AG04449 (cell line): ENCODE measurements at regions not wholly inside any gene's neighbourhood (a gene's known extent, or its start where the extent isn't known, plus 50 kb on each side); places are given as distances from the start of the nearest gene placed in this dataset.
"Not testable (repeated sequence)": the region's sequence is repeated elsewhere in the genome, so short reads cannot be mapped to it uniquely, and the experiment has no call there.

Experiments used
- CTCF ChIA-PET: fragments of 350-600 bp; formaldehyde crosslinking; extraction: SDS; loops from one replicate; lab custom pipeline; 2021; ENCODE audit warnings: antibody characterized with exemption; lab: Yijun Ruan, JAX
- POLR2A ChIA-PET: fragments of 400-600, 350-600 bp; formaldehyde crosslinking; extraction: SDS; loops from one replicate; lab custom pipeline; 2020; ENCODE audit warnings: antibody characterized with exemption, inconsistent platforms; lab: Yijun Ruan, JAX
- DNase-seq: peaks from one replicate; pipeline ENCODE4 v3.0.0-alpha.2; 2010; ENCODE audit warnings: low read depth, low spot score
- H3K4me3 ChIP-seq: 2 replicates; pipeline ENCODE4 v1.5.1; 2011; ENCODE audit warnings: low read depth, mild to moderate bottlenecking, control low read depth, low read length
- TF ChIP-seq, protein P1 (sequence below): IDR thresholded peaks from one replicate; pipeline ENCODE4 v1.5.1; 2011; ENCODE audit warnings: mild to moderate bottlenecking, moderate library complexity, low read length, control low read depth, inconsistent platforms; ENCODE audit not compliant: insufficient read depth; ENCODE audit errors: missing control alignments

DNA sequence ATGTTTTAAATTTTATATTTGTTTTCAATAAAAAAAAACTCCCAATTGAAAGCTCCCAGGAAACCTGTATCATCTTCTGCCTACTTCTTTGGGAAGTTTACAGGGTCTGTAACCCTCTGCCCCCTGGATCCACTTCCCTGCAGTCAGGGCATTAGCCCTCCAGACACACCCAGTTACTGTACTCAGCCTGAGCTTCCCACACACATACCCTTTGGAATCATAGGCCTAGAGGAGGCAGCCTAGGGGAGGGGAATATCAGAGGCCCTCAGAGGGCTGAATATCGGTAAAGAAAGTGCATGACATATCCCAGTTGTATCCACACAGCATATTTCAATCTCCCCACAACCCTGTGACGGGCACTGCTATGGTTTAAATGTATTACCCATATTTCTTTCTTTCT lies 56.2 kb upstream of the TFPI start:
- H3K4me3 ChIP-seq, POLR2A ChIA-PET, DNase-seq: not testable (repeated sequence)
- CTCF ChIA-PET, result interaction anchor here (1.7 to 5.4 kb wide), 2 partner anchors 30 to 111 kb away, joined by 5 to 22 read pairs; no protein-coding TSS in a partner anchor

DNA sequence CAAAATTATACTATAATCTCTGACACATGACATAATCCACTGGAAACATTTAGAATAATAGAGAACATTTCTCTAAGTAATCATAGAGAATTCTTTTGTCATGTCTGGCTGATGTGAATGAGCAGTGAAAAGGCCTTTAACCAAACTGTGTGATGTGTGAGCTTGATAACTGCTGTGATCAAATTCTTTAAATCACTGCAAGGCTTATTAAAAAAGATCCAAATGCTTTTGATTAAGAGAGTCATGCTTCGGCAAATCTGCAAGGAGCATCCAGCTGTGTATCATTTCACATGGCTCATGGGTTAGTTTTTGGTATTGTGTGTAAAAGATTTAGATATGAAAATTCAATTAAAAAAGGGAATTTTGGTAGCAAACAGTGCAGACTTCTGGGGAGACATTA lies 58.6 kb upstream of the TFPI start:
- CTCF ChIA-PET, result interaction anchor here (0.7 to 1.1 kb wide), 3 partner anchors 12 to 113 kb away, joined by 3 read pairs; no protein-coding TSS in a partner anchor
- TF ChIP-seq, protein P1, sequence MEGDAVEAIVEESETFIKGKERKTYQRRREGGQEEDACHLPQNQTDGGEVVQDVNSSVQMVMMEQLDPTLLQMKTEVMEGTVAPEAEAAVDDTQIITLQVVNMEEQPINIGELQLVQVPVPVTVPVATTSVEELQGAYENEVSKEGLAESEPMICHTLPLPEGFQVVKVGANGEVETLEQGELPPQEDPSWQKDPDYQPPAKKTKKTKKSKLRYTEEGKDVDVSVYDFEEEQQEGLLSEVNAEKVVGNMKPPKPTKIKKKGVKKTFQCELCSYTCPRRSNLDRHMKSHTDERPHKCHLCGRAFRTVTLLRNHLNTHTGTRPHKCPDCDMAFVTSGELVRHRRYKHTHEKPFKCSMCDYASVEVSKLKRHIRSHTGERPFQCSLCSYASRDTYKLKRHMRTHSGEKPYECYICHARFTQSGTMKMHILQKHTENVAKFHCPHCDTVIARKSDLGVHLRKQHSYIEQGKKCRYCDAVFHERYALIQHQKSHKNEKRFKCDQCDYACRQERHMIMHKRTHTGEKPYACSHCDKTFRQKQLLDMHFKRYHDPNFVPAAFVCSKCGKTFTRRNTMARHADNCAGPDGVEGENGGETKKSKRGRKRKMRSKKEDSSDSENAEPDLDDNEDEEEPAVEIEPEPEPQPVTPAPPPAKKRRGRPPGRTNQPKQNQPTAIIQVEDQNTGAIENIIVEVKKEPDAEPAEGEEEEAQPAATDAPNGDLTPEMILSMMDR, result no peak

DNA sequence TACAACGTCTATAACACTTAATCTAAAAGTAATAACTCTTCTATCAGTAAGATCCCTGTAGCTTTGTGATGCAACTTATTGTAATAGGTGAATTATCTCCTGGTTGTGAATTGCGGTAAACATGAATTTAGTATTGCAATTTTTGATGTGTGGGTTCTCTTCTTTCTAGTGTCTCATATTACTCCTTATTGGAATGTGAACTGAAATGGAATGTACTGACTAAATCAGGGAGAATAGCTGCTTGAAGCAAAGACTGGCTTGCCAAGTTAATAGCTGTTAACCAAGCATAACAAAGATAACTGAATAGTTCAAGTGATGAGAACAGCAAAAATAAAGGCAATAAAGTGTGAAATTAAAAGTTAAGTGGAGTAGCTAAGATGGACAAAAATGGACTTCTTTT lies 60.5 kb upstream of the TFPI start:
- TF ChIP-seq, protein P1, result no peak
- no peak overlapping the region for H3K4me3 ChIP-seq
- POLR2A ChIA-PET, result no interaction called here
- DNase-seq, result peak; percentile 33
- CTCF ChIA-PET, result interaction anchor here (0.8 to 3.6 kb wide), 7 partner anchors 10 to 115 kb away, joined by 3 to 20 read pairs (median 4); no protein-coding TSS in a partner anchor

More for the DNA sequence above, 58.6 kb upstream of the TFPI start:
- H3K4me3 ChIP-seq, result no peak overlapping the region
- DNase-seq, result no peak
- POLR2A ChIA-PET, result no interaction called here

DNA sequence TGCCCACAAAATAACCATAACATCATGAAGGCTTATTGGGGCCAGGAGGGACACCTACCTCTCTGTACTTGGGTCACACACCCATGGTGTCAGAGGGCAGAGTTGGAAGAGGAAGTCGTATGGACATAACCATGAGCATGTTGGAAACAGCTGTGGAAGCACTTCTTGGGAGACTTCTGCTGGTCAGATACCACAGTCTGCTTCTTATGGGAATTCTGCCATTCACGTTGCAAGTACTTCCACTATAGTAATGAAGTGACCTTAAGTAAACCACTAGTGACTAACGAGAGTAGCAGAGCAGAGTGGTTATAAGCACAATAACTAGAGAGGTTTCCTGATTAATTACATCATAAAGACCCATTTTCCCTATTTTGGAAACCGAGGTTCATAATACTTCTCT lies 61.1 kb upstream of the TFPI start:
- TF ChIP-seq, protein P1, result peak; percentile 39
- DNase-seq, result peak; percentile 4
- ChIA-PET POLR2A (no interaction called here), CTCF (interaction anchor here (0.8 to 3.6 kb wide), 7 partner anchors 10 to 116 kb away, joined by 3 to 20 read pairs (median 4); no protein-coding TSS in a partner anchor)
- no peak overlapping the region for H3K4me3 ChIP-seq

DNA sequence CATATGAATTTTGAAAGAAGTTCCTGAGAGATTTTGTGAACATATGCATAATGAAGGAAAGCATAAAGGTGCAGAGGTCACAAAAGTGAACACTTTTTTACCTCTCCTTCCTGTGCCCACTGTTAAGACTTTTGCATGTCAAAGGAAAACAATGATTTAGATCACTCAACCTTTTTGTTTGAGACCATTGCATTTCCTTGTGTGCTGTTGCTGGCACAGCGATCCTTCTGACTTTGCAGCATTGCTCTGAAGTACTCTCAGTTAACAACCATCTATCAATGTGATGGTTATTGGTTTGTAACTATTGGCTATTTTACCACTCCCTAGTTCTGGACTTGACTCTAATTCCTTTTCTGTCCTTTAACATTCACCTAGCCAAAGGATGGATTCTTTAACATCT lies 61.7 kb upstream of the TFPI start:
- H3K4me3 ChIP-seq, result no peak overlapping the region
- no peak for DNase-seq
- TF ChIP-seq, protein P1, result no peak
- ChIA-PET CTCF (interaction anchor here (1.8 to 3.6 kb wide), 4 partner anchors 34 to 117 kb away, joined by 14 to 20 read pairs (median 16); no protein-coding TSS in a partner anchor), POLR2A (no interaction called here)

DNA sequence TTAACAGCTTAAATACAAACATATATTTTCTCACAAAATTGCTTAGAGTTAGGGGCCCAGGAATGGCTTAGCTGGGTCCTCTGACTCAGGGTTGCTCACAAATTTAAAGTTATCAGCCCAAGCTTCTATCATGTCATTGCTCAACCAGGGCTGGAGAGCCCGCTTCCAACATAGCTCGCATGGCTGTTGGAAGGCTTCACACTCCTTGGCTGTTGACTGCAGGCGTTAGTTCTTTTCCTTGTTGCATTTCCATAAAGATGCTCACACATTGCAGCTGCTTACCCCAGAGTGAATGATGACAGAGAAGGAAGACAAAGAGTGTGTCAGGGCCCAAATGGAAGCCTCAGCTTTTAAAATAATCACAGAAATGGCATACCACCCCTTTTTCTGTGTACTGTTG lies 62.9 kb upstream of the TFPI start:
- ChIA-PET CTCF (interaction anchor here (1.2 to 3.6 kb wide), 4 partner anchors 15 to 117 kb away, joined by 3 to 16 read pairs (median 10); no protein-coding TSS in a partner anchor), POLR2A (no interaction called here)
- no peak for DNase-seq
- TF ChIP-seq, protein P1, result no peak
- no peak overlapping the region for H3K4me3 ChIP-seq

DNA sequence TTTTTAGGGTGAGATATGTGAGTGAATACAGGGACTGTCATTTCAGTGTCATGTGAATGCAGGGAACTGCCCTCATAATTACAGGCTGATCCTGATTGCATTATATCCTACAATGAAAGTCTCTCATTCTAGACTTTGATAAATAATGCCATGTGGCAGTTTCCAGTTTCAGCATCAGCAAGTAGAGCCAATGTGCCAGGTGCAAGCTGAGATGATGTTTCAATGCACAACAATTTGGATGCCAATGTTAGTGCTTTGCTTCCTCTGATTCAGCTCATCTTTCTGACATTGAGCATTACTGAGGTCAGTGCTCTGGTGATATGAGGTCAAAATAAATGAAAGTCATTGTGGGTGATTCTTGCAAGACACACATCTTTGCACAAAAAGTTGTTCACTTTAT lies 63.7 kb upstream of the TFPI start:
- CTCF ChIA-PET, result interaction anchor here (1.5 to 3.6 kb wide), 2 partner anchors 37 to 118 kb away, joined by 6 to 16 read pairs; no protein-coding TSS in a partner anchor
- no peak for DNase-seq
- no peak overlapping the region for H3K4me3 ChIP-seq
- POLR2A ChIA-PET, result no interaction called here
- TF ChIP-seq, protein P1, result no peak
